ENCODE measurements at regions not wholly inside any gene's neighbourhood (a gene's known extent, or its start where the extent isn't known, plus 50 kb on each side); places are given as distances from the start of the nearest gene placed in this dataset.

- TF ChIP-seq CTCF (IDR thresholded peaks at IDR 0.05) = no peak
- TF ChIP-seq POLR2A (IDR thresholded peaks at IDR 0.05) = no peak
Observed at GRCh38 chr5:168169791-168170190, 121.7 kb upstream of the WWC1 start.
